Upper lobe of left lung (tissue), 6 donors: ENCODE measurements at regions not wholly inside any gene's neighbourhood (a gene's known extent, or its start where the extent isn't known, plus 50 kb on each side); places are given as distances from the start of the nearest gene placed in this dataset.

Experiments used
- ATAC-seq, 2 donors: fragments of 200-7000 bp; cut with Tn5 transposase; one replicate each; pipeline ENCODE4 v1.9.1; 2022; ENCODE audit warnings: mild to moderate bottlenecking in 2 of 2, moderate library complexity in 2 of 2; ENCODE audit not compliant: low FRiP score in 2 of 2
- DNase-seq, 2 donors: peaks; one replicate each; pipeline ENCODE4 v3.0.0-alpha.2; 2019 to 2020
- H3K27ac ChIP-seq, 4 donors: fragments of 200-600 bp; sonication (generic); one replicate each; pipeline ENCODE4 v1.5.1; 2016 to 2019
- H3K27me3 ChIP-seq, 4 donors: fragments of 200-600 bp; sonication (generic); one replicate each; pipeline ENCODE4 v1.5.1; 2017 to 2019
- H3K36me3 ChIP-seq, 4 donors: fragments of 200-600 bp; sonication (generic); one replicate each; pipeline ENCODE4 v1.5.1; 2016 to 2019
- H3K4me1 ChIP-seq, 4 donors: fragments of 200-600 bp; sonication (generic); one replicate each; pipeline ENCODE4 v1.5.1; 2018 to 2019
- H3K4me3 ChIP-seq, 4 donors: fragments of 200-600 bp; sonication (generic); one replicate each; pipeline ENCODE4 v1.5.1; 2017 to 2019; ENCODE audit warnings: mild to moderate bottlenecking in 2 of 4, moderate library complexity in 1 of 4
- H3K9me3 ChIP-seq, 4 donors: fragments of 200-600 bp; sonication (generic); one replicate each; pipeline ENCODE4 v1.5.1; 2018 to 2019
- CTCF ChIP-seq, 6 experiments: fragments of 450-650 bp in 4 of 6; fragments of 200-600 bp in 2 of 6; sonication (generic) in 2 of 6; IDR thresholded peaks; one replicate each; pipeline ENCODE4 v1.5.1; 2016 to 2019; ENCODE audit warnings: antibody characterized with exemption in 6 of 6
- EP300 ChIP-seq, 4 donors: sonication (generic); formaldehyde crosslinking; IDR thresholded peaks; one replicate each; pipeline ENCODE4 v1.5.1; 2017; ENCODE audit warnings: antibody characterized with exemption in 4 of 4, control low read depth in 2 of 4
- POLR2A ChIP-seq, 4 donors: fragments of 450-650 bp; IDR thresholded peaks; one replicate each; pipeline ENCODE4 v1.5.1; 2016 to 2017; ENCODE audit warnings: antibody characterized with exemption in 4 of 4, mild to moderate bottlenecking in 2 of 4
- POLR2AphosphoS5 ChIP-seq, 2 donors: sonication (generic); formaldehyde crosslinking; IDR thresholded peaks; one replicate each; pipeline ENCODE4 v1.5.1; 2017; ENCODE audit warnings: antibody characterized with exemption in 2 of 2
- WGBS, 2 donors: methylation state at CpG; one replicate each; pipeline ENCODE4 v1.1.5; 2017 to 2018; 5-methylcytosine and 5-hydroxymethylcytosine counted together
- donor health status: DM: no; HTN: no; CAD: no; lungs with moderate emphysema.
- donor health status: DM: no; HTN: yes; CAD: no; lungs with severe emphysema.

GRCh38 chr18:64800151-64800550, 651.3 kb upstream of the LINC00305 start:
- Histone ChIP-seq H3K9me3 (no peaks in the 10 kb centered on the region), H3K4me3 (no peak overlapping the region), H3K36me3 (no peaks in the 10 kb centered on the region), H3K27ac (no peak overlapping the region), H3K27me3 (no peaks in the 10 kb centered on the region), H3K4me1 (no peaks in the 10 kb centered on the region)
- ATAC-seq (no peak), DNase-seq (no peak)
- TF ChIP-seq EP300 (IDR thresholded peaks at IDR 0.05) (no peak), CTCF (IDR thresholded peaks at IDR 0.05) (no peak), POLR2A (IDR thresholded peaks at IDR 0.05) (no peak), POLR2AphosphoS5 (IDR thresholded peaks at IDR 0.05) (no peak)

GRCh38 chr18:64799376-64799775, 650.5 kb upstream of the LINC00305 start:
- no peak for ATAC-seq
- Histone ChIP-seq H3K4me1 (no peaks in the 10 kb centered on the region), H3K9me3 (no peaks in the 10 kb centered on the region), H3K36me3 (no peaks in the 10 kb centered on the region), H3K27ac (no peak overlapping the region), H3K4me3 (no peak overlapping the region), H3K27me3 (no peaks in the 10 kb centered on the region)
- TF ChIP-seq POLR2A (IDR thresholded peaks at IDR 0.05) (no peak), POLR2AphosphoS5 (IDR thresholded peaks at IDR 0.05) (no peak), CTCF (IDR thresholded peaks at IDR 0.05) (no peak), EP300 (IDR thresholded peaks at IDR 0.05) (no peak)
- no peak for DNase-seq
- 84 to 87% methylated on average over 4 of the region's 4 CpGs for WGBS, 2 donors

GRCh38 chr18:64791236-64791635, 642.3 kb upstream of the LINC00305 start:
- peak in 1 of 2 donors; percentile 37 for ATAC-seq
- TF ChIP-seq EP300 (IDR thresholded peaks at IDR 0.05) (no peak), POLR2A (IDR thresholded peaks at IDR 0.05) (no peak), POLR2AphosphoS5 (IDR thresholded peaks at IDR 0.05) (no peak), CTCF (IDR thresholded peaks at IDR 0.05) (no peak)
- H3K4me1 ChIP-seq, result no peaks in the 10 kb centered on the region
- H3K36me3 ChIP-seq, result no peaks in the 10 kb centered on the region
- no peaks in the 10 kb centered on the region for H3K9me3 ChIP-seq
- no peak overlapping the region for H3K4me3 ChIP-seq
- WGBS, 2 donors, result 42 to 44% methylated on average over 4 of the region's 4 CpGs
- no peak overlapping the region for H3K27ac ChIP-seq
- no peak for DNase-seq
- H3K27me3 ChIP-seq, result no peaks in the 10 kb centered on the region

GRCh38 chr18:64785686-64786085, 636.8 kb upstream of the LINC00305 start:
- no peaks in the 10 kb centered on the region for H3K9me3 ChIP-seq
- H3K36me3 ChIP-seq, result no peaks in the 10 kb centered on the region
- no peaks in the 10 kb centered on the region for H3K27me3 ChIP-seq
- no peak overlapping the region for H3K4me3 ChIP-seq
- ATAC-seq, result no peak
- DNase-seq, result no peak
- H3K4me1 ChIP-seq, result no peaks in the 10 kb centered on the region
- 44 to 59% methylated on average over 4 of the region's 4 CpGs for WGBS, 2 donors
- TF ChIP-seq POLR2AphosphoS5 (IDR thresholded peaks at IDR 0.05) (no peak), POLR2A (IDR thresholded peaks at IDR 0.05) (no peak), EP300 (IDR thresholded peaks at IDR 0.05) (no peak), CTCF (IDR thresholded peaks at IDR 0.05) (no peak)
- no peak overlapping the region for H3K27ac ChIP-seq

GRCh38 chr18:64777556-64777955, 628.7 kb upstream of the LINC00305 start:
- Histone ChIP-seq H3K27me3 (no peaks in the 10 kb centered on the region), H3K4me1 (no peaks in the 10 kb centered on the region), H3K4me3 (no peak overlapping the region), H3K9me3 (no peaks in the 10 kb centered on the region), H3K36me3 (no peaks in the 10 kb centered on the region), H3K27ac (no peak overlapping the region)
- 88 to 93% methylated on average over 6 of the region's 6 CpGs for whole genome bisulfite sequencing, 2 donors
- no peak for TF ChIP-seq POLR2AphosphoS5 (IDR thresholded peaks at IDR 0.05)
- TF ChIP-seq EP300 (IDR thresholded peaks at IDR 0.05), result no peak
- no peak for TF ChIP-seq CTCF (IDR thresholded peaks at IDR 0.05)
- TF ChIP-seq POLR2A (IDR thresholded peaks at IDR 0.05), result no peak
- ATAC-seq (no peak), DNase-seq (no peak)
